Smooth muscle cell (in vitro differentiated cells): ENCODE measurements at regions not wholly inside any gene's neighbourhood (a gene's known extent, or its start where the extent isn't known, plus 50 kb on each side); places are given as distances from the start of the nearest gene placed in this dataset.
A peak's percentile ranks its signal among the peaks of the same experiment; 100 is the strongest.

Source experiments
- DNase-seq: peaks from one replicate; lab custom pipeline; 2025; ENCODE audit not compliant: unreplicated experiment; lab: John Stamatoyannopoulos, UW
- H2AFZ ChIP-seq: fragments of 200-600 bp; sonication (generic); 2 replicates; pipeline ENCODE4 v1.6.0; 2016; ENCODE audit warnings: antibody characterized with exemption, low read depth, mild to moderate bottlenecking
- H3F3A ChIP-seq: fragments of 200-600 bp; sonication (generic); 2 replicates; pipeline ENCODE4 v1.6.0; 2017; ENCODE audit warnings: antibody characterized with exemption, low read depth
- H3K27ac ChIP-seq: fragments of 200-600 bp; sonication (generic); 2 replicates; pipeline ENCODE4 v1.5.1; 2016; ENCODE audit warnings: low read depth, mild to moderate bottlenecking
- H3K27me3 ChIP-seq: fragments of 200-600 bp; sonication (generic); 2 replicates; pipeline ENCODE4 v1.6.1; 2016; ENCODE audit warnings: low read depth, mild to moderate bottlenecking
- H3K36me3 ChIP-seq: fragments of 200-600 bp; sonication (generic); 2 replicates; pipeline ENCODE4 v1.5.1; 2016; ENCODE audit warnings: low read depth
- H3K4me1 ChIP-seq: fragments of 200-600 bp; sonication (generic); 2 replicates; pipeline ENCODE4 v1.5.1; 2016; ENCODE audit warnings: low read depth
- H3K4me2 ChIP-seq: fragments of 200-600 bp; sonication (generic); 2 replicates; pipeline ENCODE4 v1.6.0; 2016; ENCODE audit warnings: mild to moderate bottlenecking
- H3K4me3 ChIP-seq: fragments of 200-600 bp; sonication (generic); 2 replicates; pipeline ENCODE4 v1.5.1; 2016; ENCODE audit warnings: mild to moderate bottlenecking
- H3K79me2 ChIP-seq: fragments of 200-600 bp; sonication (generic); 2 replicates; pipeline ENCODE4 v1.6.0; 2016; ENCODE audit warnings: low read depth, mild to moderate bottlenecking
- H3K9ac ChIP-seq: fragments of 200-600 bp; sonication (generic); 2 replicates; pipeline ENCODE4 v1.6.0; 2016; ENCODE audit warnings: low read depth
- H3K9me3 ChIP-seq: fragments of 200-600 bp; sonication (generic); replicated peaks from 2 replicates; pipeline ENCODE4 v1.5.1; 2016; ENCODE audit warnings: low read depth
- H4K20me1 ChIP-seq: fragments of 200-600 bp; sonication (generic); 2 replicates; pipeline ENCODE4 v1.6.0; 2016; ENCODE audit warnings: low read depth
- CTCF ChIP-seq: fragments of 200-600 bp; sonication (generic); IDR thresholded peaks from 2 replicates; pipeline ENCODE4 v1.5.1; 2017; ENCODE audit warnings: borderline replicate concordance, mild to moderate bottlenecking, antibody characterized with exemption; ENCODE audit not compliant: insufficient read depth, poor library complexity, severe bottlenecking
- whole genome bisulfite sequencing: methylation state at CpG from one replicate; pipeline ENCODE4 v1.1.7; 2016; ENCODE audit warnings: low lambda C conversion rate; 5-methylcytosine and 5-hydroxymethylcytosine counted together

GRCh38 chr14:53855574-53855973, 101.1 kb downstream of the BMP4 start:
- no peaks in the 10 kb centered on the region for H3K9me3 ChIP-seq
- no peak overlapping the region for H3K4me2 ChIP-seq
- H3K27ac ChIP-seq = no peak overlapping the region
- DNase-seq = no peak
- no peaks in the 10 kb centered on the region for H3K79me2 ChIP-seq
- H3K4me3 ChIP-seq = no peak overlapping the region
- H3F3A ChIP-seq = no peaks in the 10 kb centered on the region
- WGBS = 48% methylated on average over 2 of the region's 2 CpGs
- no peaks in the 10 kb centered on the region for H4K20me1 ChIP-seq
- H3K36me3 ChIP-seq = no peaks in the 10 kb centered on the region
- H3K9ac ChIP-seq = no peak overlapping the region
- H3K4me1 ChIP-seq = peaks cover 5% of the 10 kb centered on the region
- TF ChIP-seq CTCF = no peak
- H2AFZ ChIP-seq = no peak overlapping the region
- no peaks in the 10 kb centered on the region for H3K27me3 ChIP-seq

DNA sequence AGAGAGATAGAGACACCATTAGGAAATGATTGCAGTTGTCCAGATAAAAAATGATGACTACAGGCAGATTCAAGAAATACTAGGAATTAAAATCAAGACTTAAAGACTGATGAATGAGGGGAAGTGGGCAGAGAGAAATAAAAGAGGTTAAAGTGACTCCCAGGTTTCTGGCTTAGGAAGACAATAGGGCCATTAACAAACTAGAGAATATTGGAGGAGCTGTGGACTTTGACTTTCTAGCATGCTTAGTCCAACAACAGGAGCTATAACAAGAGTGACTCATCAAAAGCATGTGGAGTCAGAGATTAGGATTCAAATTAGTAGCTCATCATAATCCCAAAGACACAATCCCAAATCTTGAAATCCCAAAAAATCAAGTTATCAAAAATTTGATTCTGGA, 101.5 kb downstream of the BMP4 start:
- H3K36me3 ChIP-seq = no peaks in the 10 kb centered on the region
- no peak overlapping the region for H3K27ac ChIP-seq
- H3K4me3 ChIP-seq = no peak overlapping the region
- H2AFZ ChIP-seq = no peak overlapping the region
- H3K79me2 ChIP-seq = no peaks in the 10 kb centered on the region
- H3F3A ChIP-seq = no peaks in the 10 kb centered on the region
- no peaks in the 10 kb centered on the region for H4K20me1 ChIP-seq
- H3K4me2 ChIP-seq = no peak overlapping the region
- no peak for DNase-seq
- H3K9ac ChIP-seq = no peak overlapping the region
- no peaks in the 10 kb centered on the region for H3K9me3 ChIP-seq
- H3K4me1 ChIP-seq = peaks cover 6% of the 10 kb centered on the region
- TF ChIP-seq CTCF = no peak
- no peaks in the 10 kb centered on the region for H3K27me3 ChIP-seq

- Histone ChIP-seq H3K27ac (no peak overlapping the region), H3K9ac (no peak overlapping the region), H2AFZ (no peak overlapping the region), H3K79me2 (no peaks in the 10 kb centered on the region), H3K27me3 (no peaks in the 10 kb centered on the region), H3K36me3 (no peaks in the 10 kb centered on the region), H3F3A (no peaks in the 10 kb centered on the region), H3K4me1 (peaks cover 6% of the 10 kb centered on the region), H3K4me2 (peak overlapping the region; percentile 32), H3K9me3 (no peaks in the 10 kb centered on the region), H3K4me3 (no peak overlapping the region), H4K20me1 (no peaks in the 10 kb centered on the region)
- TF ChIP-seq CTCF = no peak
- no peak for DNase-seq
- 52% methylated on average over 6 of the region's 6 CpGs for whole genome bisulfite sequencing
Measured at GRCh38 chr14:53851394-53852090, 105.1 kb downstream of the BMP4 start.

- Histone ChIP-seq H3K27me3 (no peaks in the 10 kb centered on the region), H3K4me1 (peaks cover 6% of the 10 kb centered on the region), H2AFZ (no peak overlapping the region), H4K20me1 (no peaks in the 10 kb centered on the region), H3F3A (no peaks in the 10 kb centered on the region), H3K9ac (no peak overlapping the region), H3K27ac (no peak overlapping the region), H3K4me2 (peak overlapping the region; percentile 21), H3K36me3 (no peaks in the 10 kb centered on the region), H3K4me3 (no peak overlapping the region), H3K9me3 (no peaks in the 10 kb centered on the region), H3K79me2 (no peaks in the 10 kb centered on the region)
- no peak for DNase-seq
- 46% methylated on average over 4 of the region's 4 CpGs for WGBS
- TF ChIP-seq CTCF = no peak
Measured at GRCh38 chr14:53850714-53851296, 105.8 kb downstream of the BMP4 start.
